Tibial nerve (tissue), 4 donors: ENCODE measurements at regions not wholly inside any gene's neighbourhood (a gene's known extent, or its start where the extent isn't known, plus 50 kb on each side); places are given as distances from the start of the nearest gene placed in this dataset.
"Not testable (repeated sequence)": the region's sequence is repeated elsewhere in the genome, so short reads cannot be mapped to it uniquely, and the experiment has no call there.

Experiments used
- DNase-seq, 2 donors: peaks; one replicate each; pipeline ENCODE4 v3.0.0-alpha.2; 2019; ENCODE audit warnings: low spot score in 2 of 2
- H3K27ac ChIP-seq, 4 donors: fragments of 200-600 bp; sonication (generic) in 3 of 4; one replicate each; pipeline ENCODE4 v1.5.1; 2017 to 2019; ENCODE audit warnings: mild to moderate bottlenecking in 1 of 4
- H3K27me3 ChIP-seq, 2 donors: fragments of 200-600 bp; sonication (generic) in 1 of 2; one replicate each; pipeline versions ENCODE4 v1.5.1 to v1.6.0; 2017 to 2019
- H3K36me3 ChIP-seq, 3 donors: fragments of 200-600 bp; sonication (generic); one replicate each; pipeline ENCODE4 v1.5.1; 2018 to 2019
- H3K4me1 ChIP-seq, 4 donors: fragments of 200-600 bp; sonication (generic) in 3 of 4; one replicate each; pipeline ENCODE4 v1.5.1; 2017 to 2019
- H3K4me3 ChIP-seq, 4 donors: fragments of 200-600 bp; sonication (generic) in 3 of 4; one replicate each; pipeline ENCODE4 v1.5.1; 2017 to 2019; ENCODE audit warnings: mild to moderate bottlenecking in 1 of 4, moderate library complexity in 1 of 4
- H3K9me3 ChIP-seq, 4 donors: fragments of 200-600 bp; sonication (generic) in 3 of 4; one replicate each; pipeline ENCODE4 v1.5.1; 2017 to 2019
- CTCF ChIP-seq, 5 experiments: fragments of 200-600 bp in 3 of 5; fragments of 450-650 bp in 2 of 5; sonication (generic) in 3 of 5; IDR thresholded peaks; one replicate each; pipeline ENCODE4 v1.5.1; 2016 to 2019; ENCODE audit warnings: antibody characterized with exemption in 5 of 5, mild to moderate bottlenecking in 3 of 5, moderate library complexity in 2 of 5
- EP300 ChIP-seq, 2 donors: sonication (generic); formaldehyde crosslinking; IDR thresholded peaks; one replicate each; pipeline ENCODE4 v1.6.1; 2017; ENCODE audit warnings: antibody characterized with exemption in 2 of 2, mild to moderate bottlenecking in 1 of 2
- POLR2A ChIP-seq, 2 donors: fragments of 450-650 bp; IDR thresholded peaks; one replicate each; pipeline ENCODE4 v1.6.1; 2017; ENCODE audit warnings: antibody characterized with exemption in 2 of 2, mild to moderate bottlenecking in 2 of 2, moderate library complexity in 2 of 2
- WGBS, 2 donors: methylation state at CpG; one replicate each; pipeline ENCODE4 v1.1.5; 2018; 5-methylcytosine and 5-hydroxymethylcytosine counted together

GRCh38 chrY:18664559-18664958 lies 109.0 kb downstream of the HSFY2 start:
- TF ChIP-seq CTCF (IDR thresholded peaks at IDR 0.05) (no peak), EP300 (IDR thresholded peaks at IDR 0.05) (no peak), POLR2A (IDR thresholded peaks at IDR 0.05) (no peak)
- DNase-seq: no peak
- 67% methylated on average over 2 of the region's 2 CpGs; no CpG with 5 or more reads in 1 of the 2 donors for WGBS, 2 donors
- no peaks in the 10 kb centered on the region for H3K36me3 ChIP-seq
- H3K4me1 ChIP-seq: no peaks in the 10 kb centered on the region
- no peaks in the 10 kb centered on the region for H3K27me3 ChIP-seq
- no peaks in the 10 kb centered on the region for H3K9me3 ChIP-seq
- H3K4me3 ChIP-seq: no peak overlapping the region
- no peak overlapping the region for H3K27ac ChIP-seq

DNA sequence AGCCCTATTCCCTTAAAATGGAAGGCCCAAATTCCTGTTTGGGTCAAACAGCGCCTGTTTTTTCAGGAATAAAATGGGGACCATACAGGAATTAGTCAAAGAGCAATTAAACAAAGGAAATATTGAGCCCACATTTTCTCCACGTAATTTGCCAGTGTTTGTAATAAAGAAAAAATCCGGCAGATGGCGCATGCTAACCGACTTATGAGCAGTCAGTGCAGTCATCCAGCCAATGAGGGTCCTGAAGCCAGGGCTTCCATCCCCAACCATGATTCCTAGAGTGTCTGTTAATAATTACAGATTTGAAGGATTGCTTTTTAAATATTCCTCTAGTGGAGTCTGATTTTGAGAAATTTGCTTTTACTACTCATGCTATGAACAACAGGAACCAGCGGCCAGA lies 103.7 kb downstream of the HSFY2 start:
- H3K9me3 ChIP-seq: no peaks in the 10 kb centered on the region
- DNase-seq: peak in 1 of 2 donors; percentile 6
- TF ChIP-seq POLR2A (IDR thresholded peaks at IDR 0.05) (no peak), EP300 (IDR thresholded peaks at IDR 0.05) (no peak), CTCF (IDR thresholded peaks at IDR 0.05) (peak in 1 of 5 experiments; percentile 20)
- H3K4me1 ChIP-seq: no peaks in the 10 kb centered on the region
- H3K4me3 ChIP-seq: no peak overlapping the region
- no peak overlapping the region for H3K27ac ChIP-seq
- no peaks in the 10 kb centered on the region for H3K36me3 ChIP-seq
- WGBS, 2 donors: 21% methylated on average over 6 of the region's 6 CpGs; no CpG with 5 or more reads in 1 of the 2 donors
- H3K27me3 ChIP-seq: no peaks in the 10 kb centered on the region

DNA sequence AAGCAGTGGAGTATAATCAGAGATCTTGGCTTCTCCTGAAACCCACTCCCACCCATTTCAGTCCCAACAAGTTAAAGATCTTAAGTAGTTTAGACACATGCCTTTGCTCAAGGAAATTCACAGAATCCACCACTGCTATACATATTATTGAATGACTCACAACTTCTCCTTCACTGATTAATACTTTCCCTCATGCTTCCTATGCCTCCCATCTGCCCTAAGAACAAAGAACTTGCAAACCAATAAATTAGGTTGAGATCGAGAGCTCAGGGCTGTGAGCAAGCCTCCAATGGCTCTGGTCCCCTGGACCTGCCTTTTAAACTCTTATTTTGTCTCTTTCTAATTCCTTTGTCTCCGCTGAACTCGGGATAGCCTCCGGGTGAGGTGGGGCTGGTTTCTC lies 101.6 kb downstream of the HSFY2 start:
- Histone ChIP-seq H3K36me3 (no peaks in the 10 kb centered on the region), H3K4me3 (no peak overlapping the region), H3K4me1 (no peaks in the 10 kb centered on the region), H3K27ac (no peak overlapping the region), H3K9me3 (no peaks in the 10 kb centered on the region), H3K27me3 (no peaks in the 10 kb centered on the region)
- DNase-seq: no peak
- WGBS, 2 donors: 71% methylated on average over 4 of the region's 4 CpGs; no CpG with 5 or more reads in 1 of the 2 donors
- no peak for TF ChIP-seq EP300 (IDR thresholded peaks at IDR 0.05)
- no peak for TF ChIP-seq CTCF (IDR thresholded peaks at IDR 0.05)
- TF ChIP-seq POLR2A (IDR thresholded peaks at IDR 0.05): no peak

DNA sequence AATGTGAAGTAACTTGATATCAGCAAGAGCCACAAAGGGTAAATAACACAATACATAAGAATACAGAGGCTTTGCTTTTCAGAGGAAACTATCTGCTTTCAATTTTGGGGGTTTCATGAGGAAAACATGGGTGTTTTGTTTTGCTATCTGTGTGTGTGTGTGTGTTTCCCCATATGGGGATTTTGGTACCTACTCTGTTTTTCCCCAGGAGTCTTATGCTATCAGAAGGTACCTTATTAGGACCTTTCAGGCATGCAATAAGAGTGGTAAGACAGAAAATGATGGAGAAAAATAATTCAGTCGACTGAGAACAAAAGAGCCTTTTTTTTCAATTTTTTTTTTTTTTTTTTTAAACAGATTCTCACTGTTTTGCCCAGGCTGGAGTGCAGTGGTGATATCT lies 87.5 kb downstream of the HSFY2 start:
- WGBS, 2 donors: no CpG with 5 or more reads among the region's 1 CpG
- not testable (repeated sequence) for H3K4me1 ChIP-seq, DNase-seq, H3K27me3 ChIP-seq, H3K9me3 ChIP-seq, H3K36me3 ChIP-seq, H3K27ac ChIP-seq, H3K4me3 ChIP-seq

DNA sequence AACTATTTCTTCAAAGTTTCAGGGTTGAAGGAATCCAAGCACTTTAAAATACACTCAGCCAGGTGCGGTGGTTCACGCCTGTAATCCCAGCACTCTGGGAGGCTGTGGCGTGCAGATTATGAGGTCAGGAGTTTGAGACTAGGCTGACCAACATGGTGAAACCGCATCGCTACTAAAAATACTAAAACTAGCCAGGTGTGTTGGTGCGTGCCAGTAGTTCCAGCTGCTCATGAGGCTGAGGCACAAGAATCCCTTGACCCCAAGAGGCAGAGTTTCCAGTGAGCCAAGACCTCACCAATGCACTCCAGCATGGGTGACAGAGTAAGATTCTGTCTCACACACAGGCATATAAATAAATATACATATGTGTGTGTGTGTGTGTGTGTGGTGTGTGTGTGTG lies 85.2 kb downstream of the HSFY2 start:
- DNase-seq, H3K9me3 ChIP-seq, H3K27ac ChIP-seq, H3K27me3 ChIP-seq, H3K4me3 ChIP-seq, H3K4me1 ChIP-seq, H3K36me3 ChIP-seq: not testable (repeated sequence)
- WGBS, 2 donors: no CpG with 5 or more reads among the region's 6 CpGs

DNA sequence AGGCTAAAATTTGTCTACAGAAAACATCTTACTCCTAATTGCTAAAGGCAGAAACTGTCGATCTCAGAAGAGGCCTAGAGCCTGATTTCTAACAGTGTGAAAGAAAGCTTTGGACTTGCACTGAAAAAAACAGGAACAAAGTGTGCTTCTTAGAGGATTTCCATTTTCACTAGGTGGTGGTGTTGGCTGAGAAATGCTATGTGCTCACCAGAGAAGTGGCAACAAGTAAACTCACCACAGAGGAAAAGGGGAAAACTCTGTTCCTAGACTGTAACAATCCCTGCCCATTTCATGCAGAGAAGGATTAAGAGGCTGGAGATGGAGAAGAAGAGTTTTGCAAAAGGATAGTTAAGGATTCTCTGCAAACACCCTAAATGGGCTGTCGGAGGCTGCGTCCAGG lies 84.1 kb downstream of the HSFY2 start:
- H3K27ac ChIP-seq, DNase-seq, H3K36me3 ChIP-seq, H3K4me3 ChIP-seq, H3K9me3 ChIP-seq, H3K27me3 ChIP-seq, H3K4me1 ChIP-seq: not testable (repeated sequence)
- no CpG with 5 or more reads among the region's 3 CpGs for WGBS, 2 donors

DNA sequence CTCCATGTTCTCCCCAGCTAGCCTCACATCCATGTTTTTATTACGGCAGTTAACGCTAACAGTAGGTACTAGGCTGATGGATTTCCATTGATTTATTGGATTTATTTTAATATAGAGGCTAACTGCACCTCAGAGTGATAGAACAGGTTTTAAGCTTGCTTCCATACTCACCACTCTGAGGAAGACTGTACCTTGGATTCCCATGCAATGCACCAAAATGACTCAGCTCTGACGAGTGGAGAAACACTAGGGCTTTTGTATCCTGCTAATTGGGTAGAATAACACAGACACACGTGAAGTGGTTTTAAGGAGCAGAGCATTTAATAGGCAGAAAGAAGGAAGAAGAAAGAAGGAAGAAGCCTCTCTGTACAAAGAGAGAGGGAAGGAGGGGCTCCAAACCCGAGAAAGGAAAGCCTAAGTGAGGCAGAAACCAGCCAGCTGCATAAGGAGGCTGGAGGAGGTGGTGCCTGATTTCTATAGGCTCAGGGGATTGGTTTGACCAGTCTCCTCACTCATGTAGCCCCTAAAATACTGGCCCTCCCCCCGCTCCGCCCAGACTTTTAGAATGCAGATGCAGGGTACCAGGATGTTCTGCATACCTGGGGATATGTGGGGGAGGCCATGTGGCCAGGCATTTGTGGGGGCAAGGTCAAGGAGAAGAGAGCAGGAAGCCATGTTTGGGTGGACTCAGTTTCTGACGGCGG lies 83.5 kb downstream of the HSFY2 start:
- not testable (repeated sequence) for H3K4me1 ChIP-seq, H3K27ac ChIP-seq, H3K9me3 ChIP-seq, H3K27me3 ChIP-seq, DNase-seq, H3K36me3 ChIP-seq, H3K4me3 ChIP-seq
- WGBS, 2 donors: no CpG with 5 or more reads among the region's 9 CpGs

DNA sequence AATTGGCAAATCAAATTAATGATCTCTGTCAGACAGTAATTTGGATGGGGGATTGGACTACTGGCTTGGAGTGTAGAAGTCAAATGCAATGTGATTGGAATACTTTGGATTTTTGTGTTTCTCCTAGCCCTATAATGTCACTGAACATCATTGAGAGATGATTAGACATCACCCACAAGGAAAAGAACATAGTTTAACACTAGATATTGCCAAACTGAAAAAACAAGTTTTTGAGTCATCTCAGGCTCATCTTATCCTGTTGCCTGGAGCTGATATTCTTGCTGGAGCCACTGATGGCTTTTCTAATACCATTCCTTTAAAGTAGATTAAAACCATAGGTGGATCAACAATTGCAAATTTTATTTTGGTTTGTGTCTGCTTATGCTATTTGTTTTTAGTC lies 76.7 kb downstream of the HSFY2 start:
- not testable (repeated sequence) for H3K27me3 ChIP-seq, H3K4me3 ChIP-seq, H3K4me1 ChIP-seq, H3K27ac ChIP-seq, H3K9me3 ChIP-seq, DNase-seq, H3K36me3 ChIP-seq

DNA sequence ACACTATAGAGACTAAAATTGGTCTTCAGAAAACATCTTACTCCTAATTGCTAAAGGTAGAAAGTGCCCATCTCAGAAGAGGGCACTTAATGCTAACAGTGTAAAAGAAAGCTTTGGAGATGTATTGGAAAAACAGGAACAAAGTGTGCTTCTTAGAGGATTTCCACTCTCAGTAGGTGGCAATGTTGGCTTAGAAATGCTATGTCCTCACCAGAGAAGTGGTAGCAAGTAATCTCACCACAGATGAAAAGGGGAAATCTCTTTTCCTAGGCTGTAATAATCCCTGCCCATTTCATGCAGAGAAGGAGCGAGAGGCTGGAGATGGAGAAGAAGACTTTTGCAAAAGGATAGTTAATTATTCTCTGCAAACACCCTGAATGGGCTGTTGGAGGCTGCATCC lies 69.3 kb downstream of the HSFY2 start:
- no CpG with 5 or more reads among the region's 1 CpG for WGBS, 2 donors
- H3K27ac ChIP-seq, H3K9me3 ChIP-seq, DNase-seq, H3K36me3 ChIP-seq, H3K4me1 ChIP-seq, H3K27me3 ChIP-seq, H3K4me3 ChIP-seq: not testable (repeated sequence)

DNA sequence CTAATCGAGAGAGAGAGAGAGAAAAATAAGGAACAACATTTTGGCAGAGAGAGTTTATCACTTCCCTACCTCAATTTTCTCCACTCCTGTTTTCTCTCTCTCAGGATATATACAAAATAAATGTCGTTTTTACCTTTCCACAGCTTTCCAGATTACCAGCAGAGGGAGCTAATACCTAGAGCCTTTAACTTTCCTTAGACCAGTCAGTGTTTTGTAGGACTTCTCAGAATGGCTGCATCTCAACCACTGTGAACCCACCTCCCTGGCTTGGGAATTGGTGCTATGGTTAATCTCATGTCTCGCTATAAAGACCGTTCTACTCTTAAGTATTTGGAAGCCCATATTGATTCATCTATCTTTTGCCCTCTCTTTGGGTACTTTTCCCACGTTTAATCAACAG lies 61.8 kb downstream of the HSFY2 start:
- not testable (repeated sequence) for H3K27me3 ChIP-seq, DNase-seq, H3K27ac ChIP-seq, H3K36me3 ChIP-seq, H3K9me3 ChIP-seq, H3K4me3 ChIP-seq, H3K4me1 ChIP-seq
- WGBS, 2 donors: no CpG with 5 or more reads among the region's 5 CpGs

DNA sequence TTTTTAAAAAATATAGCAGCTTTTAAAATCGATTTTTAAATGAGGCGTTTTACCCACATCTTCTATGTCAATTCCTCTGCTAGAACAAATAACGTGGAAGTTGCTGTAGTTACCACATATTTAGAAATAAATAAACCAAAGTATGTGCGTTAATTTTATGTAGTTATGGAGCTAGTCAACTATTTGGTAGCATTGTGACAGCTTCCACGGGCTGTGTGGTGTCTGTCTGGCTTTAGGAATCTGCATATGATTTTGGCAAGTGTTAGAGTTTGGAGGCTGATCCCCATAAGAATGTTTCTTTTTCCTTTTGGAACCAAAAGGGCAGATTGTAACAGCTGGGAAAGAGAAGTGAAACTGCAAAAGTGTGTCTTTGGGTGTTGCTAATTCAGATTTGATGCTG lies 59.8 kb downstream of the HSFY2 start:
- no CpG with 5 or more reads among the region's 5 CpGs for WGBS, 2 donors
- not testable (repeated sequence) for H3K9me3 ChIP-seq, H3K27ac ChIP-seq, DNase-seq, H3K36me3 ChIP-seq, H3K4me1 ChIP-seq, H3K27me3 ChIP-seq, H3K4me3 ChIP-seq
